ENCODE measurements at regions not wholly inside any gene's neighbourhood (a gene's known extent, or its start where the extent isn't known, plus 50 kb on each side); places are given as distances from the start of the nearest gene placed in this dataset.

GRCh38 chr12:127675936-127676335 is 591.0 kb upstream of the TMEM132C start:
- no peak for TF ChIP-seq EZH2phosphoT487 (IDR thresholded peaks at IDR 0.05; ENCODE audit: insufficient read depth, low read depth)
- TF ChIP-seq EZH2 (IDR thresholded peaks at IDR 0.05; ENCODE audit: insufficient read depth, poor library complexity, severe bottlenecking), result no peak

Data from GM23248 (cell line).